Parathyroid adenoma (tissue), 2 donors: ENCODE measurements at regions not wholly inside any gene's neighbourhood (a gene's known extent, or its start where the extent isn't known, plus 50 kb on each side); places are given as distances from the start of the nearest gene placed in this dataset.

Experiments
- H2AFZ ChIP-seq: fragments of 300-600 bp; sonication (generic); one replicate; pipeline ENCODE4 v1.7.0; 2017; ENCODE audit warnings: antibody characterized with exemption, mild to moderate bottlenecking
- H3K27ac ChIP-seq: fragments of 300-600 bp; sonication (generic); one replicate; pipeline ENCODE4 v1.7.0; 2017
- H3K27me3 ChIP-seq: fragments of 300-600 bp; sonication (generic); one replicate; pipeline ENCODE4 v1.7.0; 2017; ENCODE audit warnings: low read length; ENCODE audit not compliant: control insufficient read depth, insufficient read depth
- H3K36me3 ChIP-seq: fragments of 300-600 bp; sonication (generic); one replicate; pipeline ENCODE4 v1.7.0; 2017; ENCODE audit warnings: low read length; ENCODE audit not compliant: control insufficient read depth, insufficient read depth
- H3K4me1 ChIP-seq: fragments of 300-600 bp; sonication (generic); one replicate; pipeline ENCODE4 v1.7.0; 2017; ENCODE audit warnings: control low read depth
- H3K4me2 ChIP-seq: fragments of 300-600 bp; sonication (generic); one replicate; pipeline ENCODE4 v1.7.0; 2017; ENCODE audit warnings: low read length
- H3K4me3 ChIP-seq: fragments of 300-600 bp; sonication (generic); one replicate; pipeline ENCODE4 v1.7.0; 2017; ENCODE audit warnings: low read depth, low read length
- H3K79me2 ChIP-seq: fragments of 300-600 bp; sonication (generic); one replicate; pipeline ENCODE4 v1.7.0; 2017; ENCODE audit warnings: control low read depth
- H3K9ac ChIP-seq: fragments of 300-600 bp; sonication (generic); one replicate; pipeline ENCODE4 v1.7.0; 2017; ENCODE audit warnings: mild to moderate bottlenecking
- H3K9me3 ChIP-seq: fragments of 300-600 bp; sonication (generic); one replicate; pipeline ENCODE4 v1.7.0; 2017; ENCODE audit warnings: low read length; ENCODE audit not compliant: control insufficient read depth
- CTCF ChIP-seq: fragments of 300-600 bp; sonication (generic); IDR thresholded peaks from one replicate; pipeline ENCODE4 v1.7.0; 2017; ENCODE audit warnings: antibody characterized with exemption, mild to moderate bottlenecking
- donor health status: primary hyperparathyroidism.

DNA sequence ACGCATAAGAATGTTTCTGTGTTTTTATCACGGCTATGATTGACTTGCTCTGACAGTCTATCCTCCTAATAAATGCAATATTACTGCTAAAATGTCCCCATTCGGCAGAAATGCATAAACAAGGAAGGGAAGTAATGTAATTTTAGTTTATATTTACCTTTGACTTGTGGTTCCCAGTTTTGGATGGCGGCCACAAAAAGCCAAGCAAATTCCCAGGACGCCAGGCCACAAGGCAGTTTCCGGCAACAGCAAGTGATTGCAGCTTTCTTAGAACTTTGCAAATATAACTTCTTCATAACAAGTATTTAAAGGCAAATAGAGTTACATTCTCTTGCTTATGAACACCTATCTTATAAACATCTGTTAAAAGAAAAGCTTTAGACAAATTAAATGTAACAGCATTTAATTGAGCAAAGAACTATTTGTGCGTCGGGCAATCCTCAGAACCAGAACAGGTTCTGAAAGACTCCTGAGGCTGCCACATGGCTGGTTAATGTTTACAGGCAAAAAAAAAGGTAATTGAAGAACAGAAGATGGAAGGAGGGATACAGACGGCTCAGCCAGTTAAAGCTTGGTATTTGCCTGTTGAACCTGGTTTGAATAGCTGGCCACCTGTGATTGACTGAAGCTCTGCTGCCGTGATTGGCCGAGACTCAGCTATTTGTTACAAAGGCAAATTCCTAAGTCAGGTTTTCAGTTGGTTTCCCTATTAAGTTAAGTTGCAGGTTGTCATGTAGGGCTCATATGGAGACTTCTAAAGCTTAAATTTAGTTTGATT is 80.8 kb downstream of the C21orf91 start:
- H3K36me3 ChIP-seq: no peaks in the 10 kb centered on the region
- no peak overlapping the region for H3K9ac ChIP-seq
- no peaks in the 10 kb centered on the region for H3K79me2 ChIP-seq
- H3K4me1 ChIP-seq: no peaks in the 10 kb centered on the region
- H3K27ac ChIP-seq: no peak overlapping the region
- TF ChIP-seq CTCF: no peak
- H3K9me3 ChIP-seq: no peaks in the 10 kb centered on the region
- H3K27me3 ChIP-seq: no peaks in the 10 kb centered on the region
- H2AFZ ChIP-seq: no peak overlapping the region
- no peak overlapping the region for H3K4me3 ChIP-seq
- no peak overlapping the region for H3K4me2 ChIP-seq

DNA sequence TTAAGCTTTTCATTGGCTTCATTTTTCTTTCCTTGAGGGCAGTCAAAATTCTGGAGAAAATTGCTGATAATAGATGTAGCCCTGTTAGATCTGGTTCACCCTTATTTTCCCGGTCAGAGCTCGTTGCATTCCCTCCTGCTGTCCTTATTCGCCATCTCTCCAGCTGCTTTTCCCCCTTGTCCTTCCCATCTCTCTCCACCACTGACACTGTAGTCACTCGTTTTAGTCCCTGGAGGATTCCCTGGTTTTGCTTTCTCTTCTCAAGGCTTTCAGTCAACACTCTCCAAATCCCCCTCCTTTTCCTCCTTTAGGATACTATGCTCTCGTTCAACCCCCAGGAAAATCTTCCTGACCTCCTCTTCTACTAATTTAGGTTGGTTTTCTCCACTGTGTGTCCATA is 83.1 kb downstream of the C21orf91 start:
- H3K36me3 ChIP-seq: no peaks in the 10 kb centered on the region
- no peak overlapping the region for H2AFZ ChIP-seq
- no peaks in the 10 kb centered on the region for H3K9me3 ChIP-seq
- H3K4me3 ChIP-seq: no peak overlapping the region
- H3K9ac ChIP-seq: no peak overlapping the region
- no peak overlapping the region for H3K4me2 ChIP-seq
- H3K4me1 ChIP-seq: no peaks in the 10 kb centered on the region
- H3K27me3 ChIP-seq: no peaks in the 10 kb centered on the region
- no peaks in the 10 kb centered on the region for H3K79me2 ChIP-seq
- TF ChIP-seq CTCF: no peak
- H3K27ac ChIP-seq: no peak overlapping the region

- TF ChIP-seq CTCF: no peak
- Histone ChIP-seq H3K9ac (no peak overlapping the region), H3K4me2 (no peak overlapping the region), H3K27ac (no peak overlapping the region), H3K9me3 (no peaks in the 10 kb centered on the region), H2AFZ (no peak overlapping the region), H3K36me3 (no peaks in the 10 kb centered on the region), H3K79me2 (no peaks in the 10 kb centered on the region), H3K27me3 (no peaks in the 10 kb centered on the region), H3K4me3 (no peak overlapping the region), H3K4me1 (no peaks in the 10 kb centered on the region)
Measured at GRCh38 chr21:17733209-17733608, 85.9 kb downstream of the C21orf91 start.

DNA sequence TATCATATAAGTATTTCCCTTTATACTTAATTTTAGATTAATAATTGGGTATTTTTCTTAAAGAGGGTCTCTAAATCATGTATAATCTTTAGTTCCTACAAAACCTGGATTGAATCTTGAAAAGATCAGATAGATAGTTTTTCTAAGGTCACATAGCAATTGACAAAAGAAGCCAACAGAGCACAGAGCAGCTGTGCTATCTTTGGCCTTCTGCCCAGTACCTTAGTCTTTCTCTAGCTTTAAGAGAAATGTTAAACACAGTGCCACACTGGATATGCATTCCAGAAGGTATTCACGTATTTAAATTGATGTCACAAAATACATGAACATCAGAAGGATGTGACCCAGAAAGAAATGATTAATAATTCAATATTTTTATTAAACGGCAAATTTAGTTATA is 86.8 kb downstream of the C21orf91 start:
- H3K36me3 ChIP-seq: no peaks in the 10 kb centered on the region
- no peak overlapping the region for H3K4me2 ChIP-seq
- H3K9ac ChIP-seq: no peak overlapping the region
- no peak overlapping the region for H3K4me3 ChIP-seq
- H3K27me3 ChIP-seq: no peaks in the 10 kb centered on the region
- no peaks in the 10 kb centered on the region for H3K79me2 ChIP-seq
- no peak overlapping the region for H3K27ac ChIP-seq
- H3K4me1 ChIP-seq: no peaks in the 10 kb centered on the region
- no peak overlapping the region for H2AFZ ChIP-seq
- no peak for TF ChIP-seq CTCF
- H3K9me3 ChIP-seq: no peaks in the 10 kb centered on the region

DNA sequence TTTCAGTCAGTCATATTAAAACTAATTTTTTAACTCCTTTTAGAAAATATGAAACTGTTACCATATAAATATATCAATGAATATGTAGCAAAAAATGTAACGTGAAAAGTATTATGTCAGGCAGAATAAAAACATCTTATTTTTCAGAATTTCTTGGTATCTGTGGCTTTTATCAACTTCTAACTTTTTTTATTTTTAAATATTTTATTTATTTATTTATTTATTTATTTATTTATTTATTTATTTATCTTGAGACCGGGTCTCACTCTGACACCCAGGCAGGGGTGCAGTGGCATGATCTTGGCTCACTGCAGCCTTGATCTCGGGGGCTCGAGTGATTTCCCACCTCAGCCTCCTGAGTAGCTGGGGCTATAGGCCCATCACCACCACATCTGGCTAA is 87.6 kb downstream of the C21orf91 start:
- H3K9me3 ChIP-seq: no peaks in the 10 kb centered on the region
- H3K27me3 ChIP-seq: no peaks in the 10 kb centered on the region
- H3K9ac ChIP-seq: no peak overlapping the region
- H3K79me2 ChIP-seq: no peaks in the 10 kb centered on the region
- no peak overlapping the region for H2AFZ ChIP-seq
- no peaks in the 10 kb centered on the region for H3K4me1 ChIP-seq
- H3K4me2 ChIP-seq: no peak overlapping the region
- H3K36me3 ChIP-seq: no peaks in the 10 kb centered on the region
- no peak overlapping the region for H3K4me3 ChIP-seq
- TF ChIP-seq CTCF: no peak
- H3K27ac ChIP-seq: no peak overlapping the region
